HG03565 (cell line): ENCODE measurements at regions not wholly inside any gene's neighbourhood (a gene's known extent, or its start where the extent isn't known, plus 50 kb on each side); places are given as distances from the start of the nearest gene placed in this dataset.

ENCODE experiments used
- ATAC-seq: cut with Tn5 transposase; IDR thresholded peaks from one replicate; pipeline ENCODE4 v1.9.1; 2021; ENCODE audit warnings: mild to moderate bottlenecking, moderate library complexity; ENCODE audit not compliant: unreplicated experiment

DNA sequence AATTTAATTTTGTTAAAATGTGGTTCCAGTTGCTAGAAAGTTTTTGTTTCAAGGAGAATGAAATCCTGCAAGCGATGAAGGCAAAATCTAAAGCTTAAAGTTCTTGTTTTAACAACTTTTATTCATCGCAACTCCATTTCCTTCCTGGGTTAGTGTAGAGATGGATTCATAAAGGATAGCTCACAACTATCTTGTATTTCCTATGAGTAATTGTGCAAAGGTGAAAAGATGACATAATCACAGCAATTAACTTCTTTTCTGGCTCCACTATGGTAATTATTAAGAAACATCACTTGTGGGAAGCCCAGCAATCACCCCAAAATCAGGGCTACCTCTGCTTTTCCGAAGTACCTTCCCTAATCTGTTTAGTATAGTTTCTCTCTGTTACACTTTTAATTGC is 80.8 kb upstream of the SEMA6A start:
- no peak for ATAC-seq

- ATAC-seq, result no peak
Measured at GRCh38 chr5:116654925-116655324, 80.3 kb upstream of the SEMA6A start.

- ATAC-seq, result no peak
Measured at GRCh38 chr5:116652903-116653302, 78.3 kb upstream of the SEMA6A start.

DNA sequence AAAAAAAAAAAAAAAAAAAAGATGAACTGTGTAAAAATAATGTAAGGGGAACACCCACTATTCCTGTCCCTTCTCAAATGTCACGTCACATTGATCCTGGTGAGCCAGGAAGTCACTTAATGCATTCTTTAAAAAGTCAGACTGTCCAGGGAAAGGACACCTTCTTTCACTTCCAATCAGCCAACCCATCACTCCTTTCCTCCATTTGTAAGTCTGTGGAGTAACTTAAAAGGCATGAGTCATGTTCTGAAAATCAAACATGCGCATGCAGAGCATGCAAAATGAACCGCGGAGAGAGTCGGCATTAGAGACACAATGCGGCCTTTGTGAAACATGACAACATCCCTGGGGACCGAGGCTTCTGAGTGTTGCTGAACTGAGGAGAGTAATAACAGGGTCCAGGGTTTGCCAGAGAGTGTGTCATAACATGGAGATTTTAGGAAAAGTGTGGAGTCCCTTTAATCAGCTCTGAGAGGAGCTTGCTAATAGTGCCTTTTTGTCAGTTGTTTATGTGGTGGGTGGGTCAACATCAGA is 77.6 kb upstream of the SEMA6A start:
- ATAC-seq, result peak; percentile 96

- ATAC-seq, result no peak
Measured at GRCh38 chr5:116651653-116652052, 77.0 kb upstream of the SEMA6A start.

- no peak for ATAC-seq
Measured at GRCh38 chr5:116650964-116651363, 76.3 kb upstream of the SEMA6A start.

DNA sequence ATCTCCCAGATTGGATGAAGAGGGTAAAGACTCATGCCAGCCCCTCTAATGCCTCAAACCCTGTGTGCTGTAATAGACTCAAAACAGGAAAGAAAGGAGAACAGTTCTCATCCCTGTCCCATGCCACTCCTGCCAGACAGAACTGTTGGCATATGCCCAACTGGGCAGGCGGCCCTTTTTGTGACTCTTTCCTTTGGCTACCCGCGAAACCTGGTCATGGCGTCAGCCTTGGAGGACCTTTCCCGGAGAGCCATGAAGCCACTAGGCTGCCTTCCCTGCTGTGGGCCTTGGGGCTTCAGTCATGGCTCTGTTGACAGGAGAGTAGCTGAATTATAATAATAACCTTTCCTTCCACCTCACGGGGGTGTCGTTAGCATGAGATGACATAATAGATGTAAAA is 75.9 kb upstream of the SEMA6A start:
- ATAC-seq, result no peak

- no peak for ATAC-seq
Measured at GRCh38 chr5:116646611-116647289, 72.1 kb upstream of the SEMA6A start.

- peak; percentile 89 for ATAC-seq
Measured at GRCh38 chr5:116645627-116646026, 71.0 kb upstream of the SEMA6A start.

DNA sequence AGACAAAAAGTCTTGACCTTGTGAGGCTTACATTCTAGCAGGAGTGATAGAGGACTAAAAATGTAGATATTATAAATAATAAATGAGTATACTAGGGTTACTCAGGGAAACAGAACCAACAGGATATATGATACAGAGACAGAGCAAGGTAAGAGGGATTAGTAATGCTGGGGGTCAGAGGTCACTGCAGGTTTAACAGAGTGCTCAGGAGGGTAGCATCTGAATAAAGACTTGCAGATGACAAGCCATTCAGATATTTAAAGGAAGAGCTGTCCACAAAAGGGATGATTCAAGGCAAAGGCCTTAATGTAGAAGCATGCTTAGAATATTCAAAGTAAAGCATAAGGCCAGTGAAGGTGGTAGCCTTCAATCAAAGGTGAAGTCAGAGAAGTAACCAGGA is 65.6 kb upstream of the SEMA6A start:
- no peak for ATAC-seq

GRCh38 chr5:116637149-116637740 is 62.6 kb upstream of the SEMA6A start:
- no peak for ATAC-seq

- ATAC-seq, result no peak
Measured at GRCh38 chr5:116632890-116633289, 58.3 kb upstream of the SEMA6A start.

DNA sequence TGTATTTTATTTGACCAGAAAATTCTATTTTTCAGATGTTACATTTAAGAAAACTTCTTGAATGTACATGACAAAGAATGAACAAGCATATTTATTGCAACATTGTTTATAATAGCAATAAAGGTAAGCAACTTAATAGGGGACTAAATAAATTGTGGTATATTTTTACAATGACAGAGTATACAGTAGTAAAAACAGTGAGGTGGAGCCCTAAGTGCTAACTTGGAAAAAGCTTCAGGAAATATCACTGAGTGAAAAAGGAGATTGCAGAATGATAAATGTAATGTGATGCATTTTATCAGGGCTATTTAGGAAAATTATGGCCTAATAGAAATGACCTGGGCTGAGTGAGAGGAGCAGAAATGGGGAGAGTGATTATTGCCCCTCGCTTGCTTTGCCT is 56.5 kb upstream of the SEMA6A start:
- ATAC-seq, result no peak

GRCh38 chr5:116629168-116629567 is 54.5 kb upstream of the SEMA6A start:
- ATAC-seq, result no peak

- ATAC-seq, result peak; percentile 82
Measured at GRCh38 chr5:116626945-116627679, 52.5 kb upstream of the SEMA6A start.

DNA sequence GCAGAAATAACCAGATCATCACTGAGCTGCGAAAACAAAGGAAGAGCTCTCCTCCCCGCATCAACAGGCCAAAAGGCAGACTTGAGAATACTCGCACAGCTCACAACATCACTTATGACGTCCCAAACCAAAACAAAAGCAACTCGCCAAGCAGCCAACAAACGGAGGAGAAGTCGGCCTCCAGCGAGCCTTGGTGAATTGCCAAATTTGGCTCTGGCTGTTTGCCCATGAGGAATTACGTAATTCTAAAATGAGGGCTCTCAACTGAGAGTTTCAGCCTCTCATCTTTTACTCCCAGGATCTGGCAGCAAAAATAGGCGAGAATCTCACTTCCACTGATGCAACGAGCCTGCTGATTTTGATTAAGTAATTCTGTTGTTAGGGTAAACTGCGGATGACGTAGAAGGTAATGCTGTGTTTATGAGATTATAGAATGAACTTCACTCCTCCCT is 51.7 kb upstream of the SEMA6A start:
- no peak for ATAC-seq
